ENCODE measurements at regions not wholly inside any gene's neighbourhood (a gene's known extent, or its start where the extent isn't known, plus 50 kb on each side); places are given as distances from the start of the nearest gene placed in this dataset.

GRCh38 chr12:98208816-98209215, 306.6 kb upstream of the TMPO start:
- no peak for DNase-seq
- Histone ChIP-seq H3K27ac (no peak overlapping the region), H3K9me3 (peaks cover 0 to 19% (median 10%) of the 10 kb centered on the region in 8 donors), H3K4me3 (no peak overlapping the region), H3K27me3 (replicated peaks in 1 of 7) (no peaks in the 10 kb centered on the region), H3K4me1 (no peaks in the 10 kb centered on the region), H3K36me3 (no peaks in the 10 kb centered on the region)
- intact Hi-C loops (cut with DNase I; ENCODE audit: low total_unique reads) = no loop called here
- 84 to 95% (median 90%) methylated on average over 7 of the region's 7 CpGs for WGBS, 5 donors
- TF ChIP-seq POLR2A (IDR thresholded peaks at IDR 0.05) = no peak
- no peak for TF ChIP-seq CTCF (IDR thresholded peaks at IDR 0.05 in 8 of 11, conservative IDR thresholded peaks at IDR 0.05 in 3 of 11)
- no peak for TF ChIP-seq POLR2AphosphoS5 (IDR thresholded peaks at IDR 0.05)

- Histone ChIP-seq H3K4me3 (no peak overlapping the region), H3K9me3 (peaks cover 0 to 6% (median 0%) of the 10 kb centered on the region in 8 donors), H3K4me1 (no peaks in the 10 kb centered on the region), H3K36me3 (no peaks in the 10 kb centered on the region), H3K27me3 (replicated peaks in 1 of 7) (no peaks in the 10 kb centered on the region), H3K27ac (no peak overlapping the region)
- no peak for DNase-seq
- intact Hi-C loops (cut with DNase I; ENCODE audit: low total_unique reads) = no loop called here
- 63 to 76% (median 72%) methylated on average over 8 of the region's 8 CpGs for WGBS, 5 donors
- no peak for TF ChIP-seq POLR2A (IDR thresholded peaks at IDR 0.05)
- TF ChIP-seq CTCF (IDR thresholded peaks at IDR 0.05 in 8 of 11, conservative IDR thresholded peaks at IDR 0.05 in 3 of 11) = no peak
- TF ChIP-seq POLR2AphosphoS5 (IDR thresholded peaks at IDR 0.05) = no peak
These were observed 303.3 kb upstream of the TMPO start for GRCh38 chr12:98211909-98212695.

GRCh38 chr12:98213556-98213955, 301.8 kb upstream of the TMPO start:
- no peak overlapping the region for H3K27ac ChIP-seq
- H3K4me1 ChIP-seq = no peaks in the 10 kb centered on the region
- DNase-seq = no peak
- no peaks in the 10 kb centered on the region for H3K36me3 ChIP-seq
- no peak overlapping the region for H3K4me3 ChIP-seq
- intact Hi-C loops (cut with DNase I; ENCODE audit: low total_unique reads) = no loop called here
- WGBS, 5 donors = 49 to 59% (median 52%) methylated on average over 6 of the region's 6 CpGs
- no peaks in the 10 kb centered on the region for H3K9me3 ChIP-seq
- TF ChIP-seq POLR2A (IDR thresholded peaks at IDR 0.05) (no peak), CTCF (IDR thresholded peaks at IDR 0.05 in 8 of 11, conservative IDR thresholded peaks at IDR 0.05 in 3 of 11) (no peak), POLR2AphosphoS5 (IDR thresholded peaks at IDR 0.05) (no peak)
- H3K27me3 ChIP-seq (replicated peaks in 1 of 7) = no peaks in the 10 kb centered on the region

- peaks cover 0 to 6% (median 0%) of the 10 kb centered on the region in 7 donors for H3K27me3 ChIP-seq (replicated peaks in 1 of 7)
- no peaks in the 10 kb centered on the region for H3K9me3 ChIP-seq
- no peak overlapping the region for H3K4me3 ChIP-seq
- TF ChIP-seq POLR2AphosphoS5 (IDR thresholded peaks at IDR 0.05) = no peak
- no peak for TF ChIP-seq POLR2A (IDR thresholded peaks at IDR 0.05)
- no peak for TF ChIP-seq CTCF (IDR thresholded peaks at IDR 0.05 in 8 of 11, conservative IDR thresholded peaks at IDR 0.05 in 3 of 11)
- H3K36me3 ChIP-seq = no peaks in the 10 kb centered on the region
- 83 to 100% (median 91%) methylated on average over 1 of the region's 1 CpG for WGBS, 5 donors
- intact Hi-C loops (cut with DNase I; ENCODE audit: low total_unique reads) = no loop called here
- H3K27ac ChIP-seq = no peak overlapping the region
- no peaks in the 10 kb centered on the region for H3K4me1 ChIP-seq
- DNase-seq = no peak
These were observed 298.1 kb upstream of the TMPO start for GRCh38 chr12:98217257-98217656.

Data from spleen (tissue), 11 donors.